ENCODE measurements at regions not wholly inside any gene's neighbourhood (a gene's known extent, or its start where the extent isn't known, plus 50 kb on each side); places are given as distances from the start of the nearest gene placed in this dataset.

DNA sequence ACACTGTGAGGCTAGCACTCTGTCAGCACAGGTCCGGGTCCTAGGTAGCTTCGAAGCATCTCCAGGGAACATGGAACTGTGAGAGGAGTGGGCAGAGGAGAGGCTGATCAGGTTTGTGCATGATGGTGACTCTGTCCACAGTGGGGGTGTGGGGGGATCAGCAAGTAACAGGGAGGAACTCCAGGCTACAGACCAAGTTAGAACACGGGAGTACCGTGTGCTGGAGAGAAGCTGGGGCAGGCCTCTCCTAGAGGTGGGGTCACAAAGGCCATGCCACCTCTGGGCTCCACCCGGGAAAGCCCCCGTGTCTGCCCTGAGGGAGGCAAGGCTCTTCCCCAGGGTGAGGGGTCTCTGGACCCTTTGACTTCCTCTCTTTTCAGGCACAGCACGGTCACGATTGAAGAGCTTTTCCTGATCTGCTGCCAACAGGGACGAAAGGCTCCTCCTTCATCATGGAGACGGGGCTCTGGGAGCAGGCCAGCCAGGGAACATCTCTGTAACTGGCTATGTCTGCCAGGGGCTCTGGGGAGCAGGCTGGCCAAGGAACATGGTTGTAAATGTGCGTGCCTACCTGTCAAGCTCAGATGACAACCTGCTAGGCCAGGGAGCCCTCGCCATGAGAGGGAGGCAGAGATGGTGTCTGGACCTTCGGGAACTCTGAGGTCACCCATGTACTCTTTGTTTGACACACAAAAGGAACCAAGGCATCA lies 1476.1 kb downstream of the BRD1 start:
- DNase-seq (ENCODE audit: low spot score) (no peak), FAIRE-seq (no peak)

DNA sequence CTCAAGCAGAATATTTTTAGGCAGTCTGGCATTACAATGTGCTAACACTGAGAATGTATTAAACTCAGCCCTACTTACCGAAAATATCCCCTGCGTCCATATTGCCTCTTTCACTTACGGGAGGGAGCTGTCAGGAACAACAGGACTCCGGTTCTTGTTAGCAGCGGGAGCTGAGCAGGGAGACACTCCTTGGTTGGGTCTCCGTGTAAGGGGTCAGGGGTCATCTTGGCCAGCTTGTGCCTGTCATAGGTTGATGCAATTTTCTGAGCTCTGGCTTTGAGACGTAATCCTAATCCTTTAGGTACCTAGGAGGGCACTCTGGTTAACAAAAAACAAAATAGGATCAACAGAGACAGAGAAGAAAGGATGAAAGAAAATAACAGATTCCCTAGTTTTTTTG lies 1477.2 kb downstream of the BRD1 start:
- FAIRE-seq (no peak), DNase-seq (ENCODE audit: low spot score) (no peak)

DNA sequence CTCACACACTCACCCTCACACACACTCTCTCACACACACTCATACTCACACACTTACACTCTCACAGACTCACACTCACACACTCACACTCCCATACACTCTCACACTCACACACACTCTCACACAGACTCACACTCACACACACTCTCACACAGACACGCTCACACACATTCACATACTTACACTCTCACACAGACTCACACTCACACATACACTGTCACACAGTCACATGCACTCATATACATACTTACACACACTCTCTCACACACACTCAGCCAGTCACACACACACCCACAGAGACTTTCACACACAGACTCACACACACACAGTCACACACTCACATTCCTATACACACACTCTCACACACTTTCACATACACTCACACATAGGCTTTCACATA lies 1478.8 kb downstream of the BRD1 start:
- DNase-seq (ENCODE audit: low spot score) (no peak), FAIRE-seq (peak; percentile 96)

DNA sequence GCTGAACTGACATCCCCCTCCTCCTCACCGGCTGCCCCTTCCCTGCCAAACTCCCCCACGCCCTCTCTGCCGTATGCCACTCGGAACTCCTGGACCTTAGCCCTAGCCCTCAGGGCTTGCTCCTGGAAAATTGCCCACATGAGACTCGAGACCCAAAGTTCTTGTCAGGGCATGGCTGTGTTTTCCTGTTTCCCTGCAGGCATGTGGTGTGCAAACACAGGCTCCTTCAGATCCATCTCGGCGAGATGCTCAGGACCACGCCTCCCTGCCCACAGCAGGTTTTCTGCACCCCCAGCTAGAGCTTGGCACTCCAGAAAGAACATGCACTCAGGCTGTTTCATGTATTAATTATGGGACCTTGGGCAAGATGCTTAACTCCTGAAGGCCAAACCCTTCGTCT lies 1480.4 kb downstream of the BRD1 start:
- no peak for FAIRE-seq
- no peak for DNase-seq (ENCODE audit: low spot score)

DNA sequence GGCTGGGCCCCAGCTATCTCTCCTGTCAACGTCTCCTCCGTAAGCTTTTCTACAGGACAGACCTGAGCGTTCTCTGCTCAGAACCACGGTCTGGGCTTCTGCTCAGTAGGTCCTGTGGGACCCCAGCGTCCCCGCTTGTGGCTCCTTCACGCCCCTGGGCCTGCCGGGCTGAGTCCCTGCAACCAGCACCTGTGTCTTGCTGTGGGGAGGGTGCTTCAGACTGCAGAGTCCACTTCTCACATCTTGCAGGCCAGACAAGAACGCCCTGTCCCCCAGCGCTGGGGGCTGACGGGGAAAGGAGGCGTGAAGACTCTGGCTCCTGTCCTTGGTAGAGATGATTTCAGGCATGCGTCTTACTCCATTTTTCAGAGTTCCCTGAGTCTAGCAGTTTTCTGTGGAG lies 1480.8 kb downstream of the BRD1 start:
- DNase-seq (ENCODE audit: low spot score) (no peak), FAIRE-seq (no peak)

DNA sequence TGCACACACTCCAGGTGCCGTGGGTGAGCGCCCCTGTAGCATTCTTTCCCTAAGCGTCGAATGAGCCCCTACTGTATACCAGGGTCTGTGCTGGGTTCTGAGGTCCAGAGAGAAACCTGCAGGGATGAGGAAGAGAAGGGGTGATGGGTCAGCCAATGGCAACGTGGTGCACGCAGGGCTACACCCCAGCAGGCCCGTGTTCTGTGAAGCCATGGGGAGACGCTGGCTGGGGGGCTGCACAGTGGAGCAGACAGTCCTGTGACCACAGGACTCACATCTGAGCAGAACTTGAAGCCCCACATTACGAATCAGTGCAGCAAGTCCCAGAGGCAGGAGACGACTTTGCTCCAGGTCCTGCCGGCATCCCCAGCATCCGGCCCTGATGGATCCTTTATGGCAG lies 1481.4 kb downstream of the BRD1 start:
- DNase-seq (ENCODE audit: low spot score) (no peak), FAIRE-seq (no peak)

DNA sequence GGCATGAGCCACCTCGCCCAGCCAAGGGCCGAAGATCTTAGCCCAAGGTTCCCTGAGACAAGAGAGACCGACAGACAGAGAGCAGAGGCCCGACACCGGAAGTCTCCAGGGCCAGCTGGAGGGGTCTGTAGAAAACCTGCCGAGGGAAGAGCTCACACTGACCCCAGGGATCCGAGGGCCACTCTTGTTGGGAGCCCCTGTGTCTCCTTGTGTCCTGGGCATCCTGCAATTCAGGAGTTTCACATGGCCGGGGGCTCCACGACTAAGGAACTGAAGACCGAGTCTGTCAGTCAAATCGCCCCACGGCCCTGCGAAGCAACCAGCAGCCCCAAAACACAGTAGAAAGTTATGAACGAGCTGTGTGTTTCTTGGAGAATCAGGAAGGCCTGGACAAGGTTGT lies 1482.0 kb downstream of the BRD1 start:
- DNase-seq (ENCODE audit: low spot score) (no peak), FAIRE-seq (no peak)

DNA sequence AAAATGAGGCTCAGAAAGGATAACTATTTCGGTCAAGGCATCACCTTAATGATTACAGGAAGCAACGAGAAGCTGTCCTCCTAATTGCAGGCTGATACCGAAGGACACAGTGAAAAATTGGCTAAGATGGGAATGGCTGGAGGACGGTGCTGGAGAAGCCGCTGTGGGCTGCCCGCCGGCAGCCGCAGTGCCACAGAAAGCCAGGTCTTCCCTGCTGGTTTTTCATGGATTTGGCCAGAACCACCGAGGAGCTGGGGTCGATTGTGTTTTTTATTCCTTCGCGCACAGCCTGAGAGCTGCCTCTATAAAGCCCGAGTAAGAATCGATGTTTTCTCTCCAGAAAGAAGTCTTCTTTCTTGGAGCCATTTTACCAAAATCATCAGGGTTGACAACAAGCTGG lies 1484.2 kb downstream of the BRD1 start:
- FAIRE-seq (no peak), DNase-seq (ENCODE audit: low spot score) (no peak)

DNA sequence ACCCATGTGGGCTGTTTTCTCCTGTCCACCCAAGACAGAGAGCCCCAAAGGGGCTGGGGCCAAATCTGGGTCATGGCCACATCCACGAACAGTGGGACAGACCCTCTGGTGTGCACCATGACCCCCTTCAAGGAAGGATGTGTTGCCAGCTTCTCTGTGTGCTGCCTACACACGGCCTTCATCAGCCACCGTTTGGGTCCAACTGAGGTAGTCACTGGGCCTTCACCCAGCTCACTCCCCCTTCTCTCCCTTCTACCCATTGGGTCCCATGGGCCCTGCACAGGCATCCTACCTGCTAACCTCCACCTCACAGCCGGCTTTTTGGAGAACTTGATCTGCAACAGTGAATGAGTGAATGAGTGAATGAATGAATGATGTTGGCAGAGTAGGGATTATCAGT lies 1484.9 kb downstream of the BRD1 start:
- DNase-seq (ENCODE audit: low spot score): no peak
- no peak for FAIRE-seq

DNA sequence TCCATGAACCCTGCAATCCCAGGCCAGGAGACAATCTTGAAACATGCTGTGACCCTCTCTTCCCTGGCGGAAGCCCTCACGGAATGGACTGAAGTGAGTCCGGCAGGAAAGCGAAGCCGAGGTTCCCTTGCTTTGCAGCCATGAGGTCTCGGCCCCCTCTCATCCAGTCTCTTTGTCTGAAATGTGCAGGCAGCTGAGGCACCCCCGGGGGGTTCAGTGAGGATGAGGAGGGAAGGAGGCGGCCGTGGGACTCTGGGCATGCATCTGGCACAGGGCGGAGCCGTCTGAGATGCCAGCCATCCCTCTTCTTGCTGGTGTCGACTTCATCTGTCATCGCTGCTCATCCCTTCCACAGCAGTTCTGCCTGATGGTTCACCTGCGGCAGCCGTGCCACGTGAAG lies 1485.7 kb downstream of the BRD1 start:
- DNase-seq (ENCODE audit: low spot score) (no peak), FAIRE-seq (no peak)

DNA sequence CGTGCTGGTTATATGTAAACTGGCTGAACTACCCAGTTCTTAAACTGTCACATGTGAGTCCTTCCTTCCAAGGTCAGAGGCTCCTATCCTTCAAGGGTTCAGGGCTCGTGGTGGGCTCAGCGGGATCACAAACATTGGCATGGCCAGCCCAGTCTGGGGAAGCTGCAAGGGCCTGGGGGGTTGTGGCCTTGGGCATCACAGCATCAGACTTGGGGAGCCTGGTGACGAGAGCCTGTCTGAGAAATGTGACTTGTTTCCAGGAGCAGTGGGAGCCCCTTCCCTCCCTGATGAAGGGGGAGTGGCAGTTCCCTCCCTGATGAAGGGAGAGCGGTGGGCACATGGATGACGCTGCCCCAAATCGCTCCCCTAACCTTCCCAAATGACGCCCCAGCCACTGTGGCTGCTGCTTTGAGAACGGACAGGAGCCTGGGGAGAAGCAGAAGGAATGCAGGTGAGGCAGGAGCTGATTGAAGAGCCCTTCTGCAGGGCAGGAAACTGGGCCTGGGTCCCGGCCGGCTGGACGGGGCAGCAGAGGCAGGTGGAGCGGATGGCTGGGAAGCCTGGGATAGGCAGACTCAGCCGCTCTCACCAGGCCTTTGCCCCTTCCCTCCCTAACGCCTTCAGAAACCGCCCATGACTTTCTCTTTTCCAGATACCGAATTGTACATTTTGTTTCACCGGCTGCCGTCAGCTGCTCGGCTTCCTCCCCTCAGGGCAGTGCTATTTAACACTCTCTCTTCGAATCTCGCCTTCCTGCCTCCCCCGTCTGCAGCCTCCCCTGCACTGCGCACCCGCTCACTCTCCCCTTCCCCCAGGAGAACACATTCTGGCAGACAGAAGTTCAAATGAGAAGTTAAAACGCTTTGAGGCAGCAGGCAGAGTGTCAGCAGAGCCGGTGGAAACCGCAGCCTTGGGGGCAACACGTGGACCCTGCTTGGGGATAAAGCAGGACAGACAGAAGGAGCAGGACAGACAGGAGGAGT lies 1486.7 kb downstream of the BRD1 start:
- FAIRE-seq (peak; percentile 27), DNase-seq (ENCODE audit: low spot score) (no peak)

DNA sequence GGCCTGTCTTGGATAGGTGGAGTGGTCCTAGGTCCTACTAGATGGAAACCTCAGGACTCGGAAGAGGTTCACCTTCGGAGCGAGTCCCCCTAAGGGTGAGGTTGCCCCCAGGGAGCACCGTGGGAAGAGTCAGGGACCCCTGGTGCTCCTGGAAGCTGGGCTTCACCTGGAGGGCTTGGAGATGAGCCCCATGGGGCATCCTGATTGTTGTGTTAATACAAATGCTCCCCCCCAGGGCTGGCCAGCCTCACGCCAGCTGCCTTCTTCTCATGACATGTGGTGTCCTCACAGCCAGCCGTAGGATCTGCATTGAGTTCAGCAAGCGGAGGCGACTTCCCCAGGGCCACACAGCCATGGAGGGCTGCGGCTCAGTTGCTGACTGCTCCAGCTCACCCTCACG lies 1487.5 kb downstream of the BRD1 start:
- FAIRE-seq (no peak), DNase-seq (ENCODE audit: low spot score) (no peak)

DNA sequence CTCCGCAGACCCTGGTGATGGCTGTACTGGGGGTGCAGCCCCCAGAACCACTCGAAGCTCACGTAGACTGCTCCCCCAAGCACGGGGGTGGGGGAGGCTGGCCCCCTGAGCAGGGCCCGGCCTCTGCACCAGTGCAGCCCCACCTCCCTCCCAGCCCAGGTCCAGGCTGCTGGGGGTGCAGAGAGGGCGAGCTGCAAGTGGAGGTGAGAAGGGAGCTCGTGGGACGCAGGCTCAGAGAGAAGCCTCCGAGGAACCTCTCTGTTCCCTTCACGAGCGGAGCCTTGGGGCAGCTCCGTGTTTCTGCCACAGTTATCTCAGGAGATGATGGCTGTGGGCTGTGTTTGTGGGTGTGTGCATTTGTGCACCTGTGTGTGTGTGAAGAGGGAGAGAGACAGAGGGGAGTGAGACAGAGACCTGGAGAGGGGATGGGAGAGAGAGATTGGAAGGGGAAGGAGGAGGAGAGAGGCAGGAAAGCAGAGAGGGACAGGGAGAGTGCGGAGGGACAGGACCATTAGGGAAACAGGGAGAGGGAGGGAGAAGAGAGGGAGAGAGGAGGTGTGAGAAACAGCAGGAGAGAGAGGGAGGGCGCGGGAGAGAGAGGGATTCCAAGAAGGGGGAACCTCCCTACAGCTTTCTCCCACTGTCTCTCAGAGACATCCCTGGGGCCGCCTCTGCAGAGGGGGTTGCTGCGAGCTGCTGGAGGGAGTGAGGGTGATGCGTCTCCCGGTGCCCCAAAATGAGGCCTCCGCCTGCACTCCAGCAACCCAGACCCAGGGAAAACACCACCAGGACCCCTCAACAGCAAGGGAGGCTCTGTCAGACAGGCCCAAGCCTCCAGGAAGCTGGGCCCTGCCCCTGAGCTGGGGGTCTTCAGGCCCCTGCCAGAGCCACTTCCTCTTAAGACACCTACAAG lies 1488.6 kb downstream of the BRD1 start:
- no peak for FAIRE-seq

DNA sequence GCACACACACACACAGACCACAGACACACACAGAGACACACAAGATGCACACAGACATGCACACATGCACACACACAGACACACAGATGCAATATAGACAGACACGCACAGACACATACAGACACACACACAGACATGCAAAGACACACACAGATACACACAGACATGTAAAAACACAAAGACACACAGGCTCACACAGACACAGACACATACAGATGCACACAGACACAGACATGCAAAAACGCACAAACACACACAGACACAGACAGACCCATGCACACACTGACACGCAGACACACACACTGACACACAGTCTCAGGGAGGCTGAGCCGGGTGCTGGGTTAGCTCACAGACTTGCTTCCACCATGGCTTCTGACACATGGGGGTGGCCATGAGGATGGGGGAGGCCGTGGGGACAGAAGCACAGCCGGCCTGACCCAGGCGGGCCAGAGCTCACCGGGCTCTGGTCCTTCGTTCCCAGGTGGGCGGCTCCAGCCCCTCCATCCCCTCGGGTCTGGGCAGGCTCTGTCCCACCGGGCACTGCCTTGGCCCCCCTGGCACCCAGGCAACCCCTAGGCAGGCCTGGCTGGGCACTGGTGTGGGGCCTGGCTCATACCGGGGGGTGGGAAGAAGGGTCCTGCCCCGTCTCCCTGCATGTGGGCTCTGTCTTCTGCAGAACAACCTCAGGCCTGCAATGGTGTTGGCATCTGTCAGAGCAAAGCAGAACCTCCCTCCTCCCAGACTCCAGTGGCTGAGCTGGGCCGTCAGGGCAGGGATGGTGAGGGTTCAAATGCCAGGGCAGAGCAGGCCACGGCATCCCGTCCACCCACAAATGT lies 1489.5 kb downstream of the BRD1 start:
- FAIRE-seq (no peak), DNase-seq (ENCODE audit: low spot score) (no peak)

More for the DNA sequence above, 1488.6 kb downstream of the BRD1 start:
- DNase-seq (ENCODE audit: low spot score): no peak

DNA sequence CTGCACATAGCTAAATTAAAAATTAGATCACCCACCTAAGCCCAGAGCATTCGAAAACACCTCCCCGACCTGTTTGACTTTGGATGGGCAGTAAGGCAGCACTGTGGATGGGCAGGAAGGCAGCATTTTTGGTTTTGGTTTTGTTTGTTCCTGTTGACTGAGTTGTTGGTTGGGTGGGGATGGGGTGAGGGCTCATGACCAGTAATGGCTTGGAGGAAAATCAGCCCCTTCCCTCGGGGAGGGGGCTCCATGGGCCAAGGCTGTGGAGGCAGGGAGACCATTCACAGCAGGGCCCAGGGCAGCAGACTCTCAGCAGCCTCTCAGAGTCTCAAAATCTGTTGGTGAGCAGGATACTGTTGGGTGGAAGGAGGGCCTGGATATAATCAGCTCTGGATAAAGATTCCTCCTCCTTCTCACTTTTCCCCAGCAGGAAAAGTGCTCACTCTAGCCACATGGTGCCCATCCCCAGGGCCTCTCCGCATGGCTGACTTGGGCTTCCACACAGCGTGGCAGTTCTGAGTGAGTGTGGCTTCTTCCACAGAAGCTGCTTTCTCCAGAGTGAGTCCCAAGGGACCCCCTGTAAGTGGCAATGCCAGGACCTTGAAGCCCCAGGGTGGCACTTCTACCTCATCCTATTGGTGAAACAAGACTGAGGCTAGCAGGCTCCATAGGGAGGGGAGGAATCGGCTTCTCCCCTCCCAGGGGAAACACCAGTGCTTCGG lies 1491.2 kb downstream of the BRD1 start:
- no peak for DNase-seq (ENCODE audit: low spot score)
- FAIRE-seq: no peak

DNA sequence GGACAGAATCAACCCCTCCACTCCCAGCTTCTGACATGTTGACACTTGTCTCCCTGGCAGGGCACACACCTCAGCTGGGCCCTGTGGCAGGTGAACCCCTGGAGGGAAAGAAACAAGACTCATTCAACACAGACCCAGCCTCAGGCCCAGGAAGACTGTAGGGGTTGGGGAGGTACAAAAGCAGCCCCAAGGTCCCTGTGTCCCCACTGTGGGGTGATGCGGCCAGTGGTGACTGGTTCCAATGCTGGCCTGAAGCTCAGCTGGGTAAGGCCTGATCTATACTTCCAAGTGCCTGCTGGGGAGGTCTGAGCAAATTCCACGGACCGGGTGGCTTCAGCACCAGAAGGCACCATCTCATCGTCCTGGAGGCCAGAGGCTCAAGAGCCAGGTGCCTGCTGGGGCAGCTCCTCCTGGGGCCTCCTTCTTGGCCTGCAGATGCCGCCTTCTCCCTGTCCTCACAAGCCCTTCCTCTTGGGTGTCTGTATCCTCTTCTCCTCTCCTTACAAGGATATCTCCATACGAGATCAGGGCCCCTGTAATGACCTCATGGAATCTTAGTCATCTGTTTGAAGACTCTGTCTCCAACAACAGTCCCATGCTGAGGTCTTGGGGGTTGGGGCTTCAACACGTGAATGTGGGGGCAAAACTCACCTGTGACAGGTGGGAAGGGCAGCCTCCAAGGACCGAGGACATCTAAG lies 1492.1 kb downstream of the BRD1 start:
- DNase-seq (ENCODE audit: low spot score) (no peak), FAIRE-seq (no peak)

DNA sequence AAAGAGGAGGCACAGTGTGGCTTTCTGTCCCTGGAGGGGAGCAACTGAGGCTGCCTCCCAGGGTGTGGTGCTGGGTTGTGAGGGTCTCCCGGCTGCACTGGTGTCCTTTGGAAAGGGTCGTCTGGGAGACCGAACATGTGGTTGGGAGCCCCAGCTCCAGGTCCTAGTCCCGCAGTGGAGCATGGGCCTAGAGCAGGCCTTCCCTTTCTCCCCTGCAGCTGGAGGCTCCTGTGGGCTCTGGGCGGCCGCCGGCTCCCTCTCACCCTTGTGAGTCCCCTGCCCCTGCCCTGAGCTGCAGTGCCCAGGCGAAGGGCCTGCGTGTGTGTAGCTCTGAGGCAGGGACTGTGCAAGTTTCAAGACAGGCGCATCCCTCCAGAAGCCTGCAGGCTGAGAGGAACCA lies 1492.7 kb downstream of the BRD1 start:
- DNase-seq (ENCODE audit: low spot score): no peak
- no peak for FAIRE-seq

DNA sequence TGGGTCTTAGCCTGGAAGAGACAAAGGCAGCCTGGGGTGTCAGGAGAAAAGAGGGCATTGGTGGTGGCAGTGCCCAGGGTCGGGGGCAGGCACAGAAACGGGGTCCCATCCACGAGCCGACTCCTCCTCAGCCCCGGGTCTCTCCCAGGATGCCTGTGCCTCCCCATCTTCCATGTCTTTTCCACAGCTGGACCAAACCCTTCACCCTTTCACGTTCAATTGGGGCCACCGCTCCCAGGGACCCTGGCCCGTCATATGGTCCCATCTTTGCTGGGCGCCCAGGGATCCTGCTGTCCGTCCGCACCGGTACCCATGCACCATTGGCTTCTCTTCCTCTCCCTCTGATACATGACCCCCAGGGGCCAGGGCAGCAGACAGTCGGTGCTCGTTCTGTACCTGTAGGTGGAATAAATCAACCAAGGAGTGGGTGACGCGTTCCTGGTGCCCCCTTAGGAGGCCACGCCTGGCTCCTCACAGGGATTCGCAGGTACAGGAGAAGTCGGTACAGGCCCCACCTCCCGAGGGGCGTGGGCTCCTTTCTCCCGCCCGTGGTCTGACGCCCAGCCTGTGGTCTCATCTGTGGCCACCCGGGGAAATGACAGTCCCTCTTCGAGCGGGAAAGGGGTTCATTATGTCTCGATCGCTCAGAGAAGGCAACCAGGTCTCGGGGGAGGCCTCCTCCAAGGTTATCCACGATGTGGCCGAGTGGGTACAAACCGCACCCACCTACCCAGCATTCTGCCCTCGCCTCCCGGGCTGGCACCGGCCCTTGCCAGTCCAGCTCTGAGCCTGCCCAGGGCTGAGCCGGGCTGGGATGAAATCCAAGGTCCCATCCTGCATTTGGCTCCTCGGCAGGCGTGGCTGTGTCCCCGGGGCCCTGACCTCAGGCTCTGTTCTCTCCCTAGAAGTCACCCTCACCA lies 1493.6 kb downstream of the BRD1 start:
- no peak for FAIRE-seq
- no peak for DNase-seq (ENCODE audit: low spot score)
